Ishikawa (cell line): ENCODE measurements at regions not wholly inside any gene's neighbourhood (a gene's known extent, or its start where the extent isn't known, plus 50 kb on each side); places are given as distances from the start of the nearest gene placed in this dataset.
A peak's percentile ranks its signal among the peaks of the same experiment; 100 is the strongest.

Source experiments
- CEBPB ChIP-seq: IDR thresholded peaks from 2 replicates; pipeline ENCODE4 v1.6.1; 2012
- CREB1 ChIP-seq: IDR thresholded peaks from 2 replicates; pipeline ENCODE4 v1.6.1; 2012; ENCODE audit warnings: low read depth
- EGR1 ChIP-seq: IDR thresholded peaks from 2 replicates; pipeline ENCODE4 v1.6.1; 2012
- EP300 ChIP-seq: IDR thresholded peaks from 2 replicates; pipeline ENCODE4 v1.6.1; 2012; ENCODE audit warnings: borderline replicate concordance
- FOXM1 ChIP-seq: IDR thresholded peaks from 2 replicates; pipeline ENCODE4 v1.6.1; 2012; ENCODE audit warnings: low read depth, borderline replicate concordance
- NFIC ChIP-seq: IDR thresholded peaks from 2 replicates; pipeline ENCODE4 v1.6.1; 2012
- RAD21 ChIP-seq: IDR thresholded peaks from 2 replicates; pipeline ENCODE4 v1.6.1; 2012; ENCODE audit warnings: low read depth
- REST ChIP-seq: IDR thresholded peaks from 2 replicates; pipeline ENCODE4 v1.6.1; 2012; ENCODE audit warnings: low read depth, mild to moderate bottlenecking
- TAF1 ChIP-seq: IDR thresholded peaks from 2 replicates; pipeline ENCODE4 v1.6.1; 2012; ENCODE audit warnings: low read depth, mild to moderate bottlenecking
- TCF12 ChIP-seq: IDR thresholded peaks from 2 replicates; pipeline ENCODE4 v1.6.1; 2012; ENCODE audit warnings: low read depth
- TEAD4 ChIP-seq: IDR thresholded peaks from 2 replicates; pipeline ENCODE4 v1.6.1; 2012
- YY1 ChIP-seq: IDR thresholded peaks from 2 replicates; pipeline ENCODE4 v1.6.1; 2012; ENCODE audit warnings: low read depth
- ZBTB7A ChIP-seq: IDR thresholded peaks from 2 replicates; pipeline ENCODE4 v1.6.1; 2012; ENCODE audit warnings: low read depth
- TF ChIP-seq, protein P1 (sequence below): IDR thresholded peaks from 2 replicates; pipeline ENCODE4 v1.6.1; 2012
- TF ChIP-seq, protein P2 (sequence below): IDR thresholded peaks from 2 replicates; pipeline ENCODE4 v1.6.1; 2012

GRCh38 chr5:159441441-159441840, 111.2 kb upstream of the IL12B start:
- TF ChIP-seq NFIC (no peak), REST (no peak), RAD21 (peak; percentile 58), ZBTB7A (no peak), FOXM1 (no peak)

GRCh38 chr5:159442206-159442850, 112.0 kb upstream of the IL12B start:
- TF ChIP-seq CEBPB: no peak
- TF ChIP-seq ZBTB7A: no peak
- TF ChIP-seq, protein P1, sequence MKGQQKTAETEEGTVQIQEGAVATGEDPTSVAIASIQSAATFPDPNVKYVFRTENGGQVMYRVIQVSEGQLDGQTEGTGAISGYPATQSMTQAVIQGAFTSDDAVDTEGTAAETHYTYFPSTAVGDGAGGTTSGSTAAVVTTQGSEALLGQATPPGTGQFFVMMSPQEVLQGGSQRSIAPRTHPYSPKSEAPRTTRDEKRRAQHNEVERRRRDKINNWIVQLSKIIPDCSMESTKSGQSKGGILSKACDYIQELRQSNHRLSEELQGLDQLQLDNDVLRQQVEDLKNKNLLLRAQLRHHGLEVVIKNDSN: no peak
- TF ChIP-seq, protein P2, sequence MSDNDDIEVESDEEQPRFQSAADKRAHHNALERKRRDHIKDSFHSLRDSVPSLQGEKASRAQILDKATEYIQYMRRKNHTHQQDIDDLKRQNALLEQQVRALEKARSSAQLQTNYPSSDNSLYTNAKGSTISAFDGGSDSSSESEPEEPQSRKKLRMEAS: no peak
- TF ChIP-seq TAF1: no peak
- no peak for TF ChIP-seq EP300
- TF ChIP-seq YY1: no peak
- TF ChIP-seq REST: no peak
- TF ChIP-seq RAD21: no peak
- no peak for TF ChIP-seq TEAD4
- TF ChIP-seq NFIC: no peak

- TF ChIP-seq RAD21 (peak; percentile 82), NFIC (no peak)
Observed at GRCh38 chr5:159444441-159445082, 114.3 kb upstream of the IL12B start.

- TF ChIP-seq YY1 (no peak), CREB1 (no peak), TEAD4 (no peak), EP300 (no peak), NFIC (no peak), CEBPB (no peak), REST (no peak), TCF12 (no peak), EGR1 (no peak), RAD21 (no peak), ZBTB7A (no peak), TAF1 (no peak), FOXM1 (no peak)
- TF ChIP-seq, protein P1: no peak
- TF ChIP-seq, protein P2: no peak
Observed at GRCh38 chr5:159447116-159447515, 116.8 kb upstream of the IL12B start.

GRCh38 chr5:159448841-159449407, 118.6 kb upstream of the IL12B start:
- no peak for TF ChIP-seq CREB1
- no peak for TF ChIP-seq ZBTB7A
- TF ChIP-seq TAF1: no peak
- TF ChIP-seq EGR1: no peak
- no peak for TF ChIP-seq NFIC
- no peak for TF ChIP-seq YY1
- TF ChIP-seq FOXM1: no peak
- no peak for TF ChIP-seq EP300
- TF ChIP-seq RAD21: no peak
- TF ChIP-seq, protein P1: no peak
- TF ChIP-seq TCF12: no peak
- TF ChIP-seq TEAD4: no peak
- TF ChIP-seq, protein P2: no peak
- no peak for TF ChIP-seq REST
- TF ChIP-seq CEBPB: no peak
